ENCODE measurements at regions not wholly inside any gene's neighbourhood (a gene's known extent, or its start where the extent isn't known, plus 50 kb on each side); places are given as distances from the start of the nearest gene placed in this dataset.

GRCh38 chr4:166274136-166274761 lies 401.2 kb downstream of the TLL1 start:
- no peak for DNase-seq (ENCODE audit: low spot score)

GRCh38 chr4:166274775-166275174 lies 401.7 kb downstream of the TLL1 start:
- no peak for DNase-seq (ENCODE audit: low spot score)

DNA sequence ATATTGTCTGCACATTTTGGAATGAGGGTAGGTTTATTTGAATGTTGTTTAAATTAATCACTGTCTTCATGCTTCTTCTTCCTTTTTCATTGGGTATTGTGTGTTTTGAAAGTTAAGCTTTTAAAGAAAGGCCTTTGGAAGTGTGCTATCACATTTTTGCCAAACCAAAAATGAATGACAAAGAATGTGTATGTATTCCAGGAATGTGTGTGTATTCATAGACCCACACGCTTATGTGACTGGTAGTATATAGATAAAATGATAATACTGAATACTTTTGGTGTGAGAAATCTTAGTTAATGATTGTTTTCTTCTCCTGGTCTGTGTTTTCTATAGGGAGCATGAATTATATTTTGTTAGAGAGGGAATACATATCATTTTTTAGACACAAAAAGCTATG lies 404.4 kb downstream of the TLL1 start:
- DNase-seq (ENCODE audit: low spot score) = no peak

GRCh38 chr4:166277853-166278252 lies 404.8 kb downstream of the TLL1 start:
- no peak for DNase-seq (ENCODE audit: low spot score)

DNA sequence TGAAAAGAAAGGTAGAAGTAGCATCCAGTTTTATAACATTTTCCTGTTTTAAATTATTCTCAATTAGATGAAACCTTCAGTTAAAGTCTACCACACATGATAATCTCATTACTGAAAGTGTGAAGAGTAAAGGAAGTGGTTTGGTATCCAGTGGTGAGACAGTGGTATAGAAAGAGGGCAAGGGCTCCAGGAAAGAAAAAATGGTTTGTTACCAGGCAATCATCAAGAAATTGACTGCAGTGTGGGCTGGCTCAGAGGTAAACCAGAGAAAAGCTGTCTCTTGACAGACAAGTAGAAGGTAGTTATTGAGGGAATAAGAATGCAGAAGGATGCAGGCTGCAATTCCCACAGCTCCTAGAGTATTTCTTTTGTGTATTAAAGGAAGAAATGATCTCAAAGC lies 406.2 kb downstream of the TLL1 start:
- no peak for DNase-seq (ENCODE audit: low spot score)

GRCh38 chr4:166280642-166281041 lies 407.6 kb downstream of the TLL1 start:
- no peak for DNase-seq (ENCODE audit: low spot score)

- DNase-seq (ENCODE audit: low spot score) = no peak
Observed at GRCh38 chr4:166282081-166282770, 409.2 kb downstream of the TLL1 start.

- DNase-seq (ENCODE audit: low spot score) = no peak
Observed at GRCh38 chr4:166284221-166284620, 411.2 kb downstream of the TLL1 start.

GRCh38 chr4:166290426-166290825 lies 417.4 kb downstream of the TLL1 start:
- no peak for DNase-seq (ENCODE audit: low spot score)

DNA sequence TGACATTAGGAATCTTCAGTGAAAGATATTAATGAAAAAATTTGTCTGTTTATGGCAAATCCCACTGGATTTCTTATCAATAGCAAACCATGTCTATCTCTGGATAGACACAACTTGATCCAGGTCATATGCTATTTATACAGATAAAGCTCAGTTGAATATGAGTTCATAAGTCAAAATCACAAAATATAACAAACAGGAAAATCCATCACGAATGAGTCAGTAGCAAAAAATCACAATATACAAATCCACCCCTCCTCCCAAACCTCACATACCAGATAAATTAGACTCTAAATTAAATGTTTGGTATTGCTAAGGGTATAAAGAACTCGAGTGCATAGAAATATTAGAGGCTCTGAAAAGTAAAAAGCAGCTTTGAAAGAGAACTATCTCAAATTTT lies 420.5 kb downstream of the TLL1 start:
- no peak for DNase-seq (ENCODE audit: low spot score)

DNA sequence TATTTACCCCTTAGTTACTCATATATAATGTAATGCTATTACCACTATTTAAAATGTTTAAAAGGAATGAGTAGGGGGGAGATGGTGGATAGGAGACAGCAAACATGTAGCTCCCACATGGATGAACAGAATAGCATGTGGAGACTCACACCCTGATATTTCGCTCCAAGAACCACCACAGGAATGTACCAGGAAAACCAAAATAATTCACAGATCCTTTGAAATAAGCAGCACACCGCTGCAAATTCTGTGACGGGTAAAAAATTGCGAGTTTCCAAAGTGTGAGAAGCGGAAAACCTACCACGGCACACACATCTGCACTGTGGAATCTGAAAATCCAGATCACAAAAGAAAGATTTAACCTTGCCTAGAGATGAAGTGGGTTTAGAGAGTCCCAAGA lies 428.2 kb downstream of the TLL1 start:
- no peak for DNase-seq (ENCODE audit: low spot score)

GRCh38 chr4:166308647-166309046 lies 435.6 kb downstream of the TLL1 start:
- no peak for DNase-seq (ENCODE audit: low spot score)

DNA sequence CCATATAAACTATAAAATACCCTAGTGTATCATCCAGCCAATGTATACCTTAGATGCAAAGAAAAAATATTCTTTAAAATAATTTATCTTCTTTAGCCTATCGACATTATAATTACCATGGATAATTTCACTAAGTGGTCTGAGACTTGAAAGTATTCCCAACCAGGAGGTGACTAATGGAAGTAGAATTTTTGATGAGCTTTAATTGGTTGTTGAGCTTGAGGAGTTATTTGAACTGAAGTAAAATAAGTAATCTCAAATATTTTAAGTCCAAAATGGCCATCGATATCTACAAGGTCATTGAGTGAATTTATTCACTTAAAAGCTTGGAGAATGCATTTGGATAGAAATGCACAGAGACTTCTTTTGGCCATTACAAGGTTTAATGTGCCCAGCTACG lies 436.2 kb downstream of the TLL1 start:
- DNase-seq (ENCODE audit: low spot score) = no peak

DNA sequence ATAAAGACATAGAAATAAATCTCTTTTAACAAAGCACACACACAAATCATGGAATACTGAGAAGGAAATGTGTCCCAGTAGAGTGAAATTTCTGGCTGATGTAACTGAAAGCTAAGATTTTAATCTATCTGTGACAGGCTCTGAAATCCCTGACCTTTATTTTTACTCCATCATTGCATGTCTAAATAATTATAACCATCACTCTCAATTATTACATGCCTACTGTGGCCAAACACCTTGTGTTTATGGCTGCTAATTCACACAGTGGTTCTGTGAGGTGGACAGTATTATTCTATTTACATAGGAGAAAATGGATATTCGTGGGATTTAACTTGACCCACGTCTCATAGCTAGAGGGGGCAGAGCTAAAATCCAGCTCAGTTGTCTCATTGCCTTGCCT lies 438.1 kb downstream of the TLL1 start:
- no peak for DNase-seq (ENCODE audit: low spot score)

GRCh38 chr4:166312166-166312565 lies 439.1 kb downstream of the TLL1 start:
- no peak for DNase-seq (ENCODE audit: low spot score)

GRCh38 chr4:166314902-166315301 lies 441.9 kb downstream of the TLL1 start:
- no peak for DNase-seq (ENCODE audit: low spot score)

GRCh38 chr4:166315721-166316467 lies 442.9 kb downstream of the TLL1 start:
- no peak for DNase-seq (ENCODE audit: low spot score)

DNA sequence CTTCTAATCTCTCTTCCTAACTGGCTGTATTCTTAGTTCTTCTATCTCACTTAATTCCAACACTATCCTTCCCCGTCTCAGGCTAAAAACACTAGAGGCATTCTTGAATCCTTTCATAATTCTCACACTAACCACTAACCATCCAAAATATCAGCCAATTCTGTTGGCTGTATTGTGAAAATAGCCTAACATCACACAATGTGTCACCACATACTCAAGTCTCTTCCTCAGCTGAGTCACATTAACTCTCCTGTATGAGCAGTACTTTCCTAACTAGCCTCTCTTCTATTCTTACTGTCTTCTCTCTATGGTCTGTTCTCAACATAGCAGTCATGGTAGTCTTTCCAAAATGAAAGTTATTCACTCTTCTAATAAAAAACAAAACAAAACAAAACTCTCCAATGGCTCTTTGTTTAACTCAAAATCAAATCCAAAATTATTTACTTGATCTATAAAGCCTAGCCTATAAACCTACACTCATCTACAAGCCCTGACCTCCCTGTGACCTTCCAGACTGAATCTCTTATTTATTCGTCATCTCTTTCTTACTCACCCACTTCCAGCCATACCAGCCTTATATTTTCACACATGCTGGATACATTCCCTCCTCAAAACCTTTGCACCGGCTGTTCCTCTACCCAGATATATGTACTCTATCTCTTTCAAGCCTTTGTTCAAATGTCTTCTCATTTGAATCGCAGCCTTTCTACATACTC lies 445.9 kb downstream of the TLL1 start:
- peak; percentile 12 for DNase-seq (ENCODE audit: low spot score)

GRCh38 chr4:166323250-166323649 lies 450.2 kb downstream of the TLL1 start:
- DNase-seq (ENCODE audit: low spot score) = no peak

- DNase-seq (ENCODE audit: low spot score) = peak; percentile 32
Observed at GRCh38 chr4:166324321-166324720, 451.3 kb downstream of the TLL1 start.

- DNase-seq (ENCODE audit: low spot score) = no peak
Observed at GRCh38 chr4:166335256-166335938, 462.4 kb downstream of the TLL1 start.

GRCh38 chr4:166341992-166342391 lies 469.0 kb downstream of the TLL1 start:
- DNase-seq (ENCODE audit: low spot score) = no peak

All from H4 (cell line).